GM12878 (cell line): ENCODE measurements at regions not wholly inside any gene's neighbourhood (a gene's known extent, or its start where the extent isn't known, plus 50 kb on each side); places are given as distances from the start of the nearest gene placed in this dataset.

ENCODE experiments used
- ATAC-seq: fragments of 200-7000 bp; cut with Tn5 transposase; 3 replicates; pipeline ENCODE4 v1.9.1; 2020; ENCODE audit warnings: mild to moderate bottlenecking, moderate library complexity
- BruUV-seq: library from RNA; stranded (reverse); fragments of 400-500 nt; replicated peaks from 2 replicates; lab custom pipeline; 2021; lab: Mats Ljungman, UMichigan
- CTCF ChIA-PET: fragments of 300-600 bp; sonication (Branson Sonifier 250); formaldehyde crosslinking; extraction: SDS; loops from one replicate; lab custom pipeline; 2021; ENCODE audit warnings: inconsistent platforms; lab: Yijun Ruan, JAX
- POLR2A ChIA-PET: fragments of 350-600 bp; formaldehyde crosslinking; extraction: SDS; loops from one replicate; lab custom pipeline; 2021; ENCODE audit warnings: inconsistent platforms; lab: Charles Lee
- RAD21 ChIA-PET: fragments of 300-600 bp; sonication (Branson Sonifier 250); formaldehyde crosslinking; loops from one replicate; lab custom pipeline; 2023; ENCODE audit warnings: antibody characterized with exemption; ENCODE audit not compliant: unreplicated experiment; lab: Charles Lee
- SMC1A ChIA-PET: fragments of 300-600 bp; sonication (Branson Sonifier 250); formaldehyde crosslinking; loops from one replicate; lab custom pipeline; 2023; ENCODE audit not compliant: unreplicated experiment, uncharacterized antibody; lab: Charles Lee
- DNase-seq: peaks from one replicate; pipeline ENCODE4 v3.0.0-alpha.2; 2011; ENCODE audit warnings: low read depth, low spot score
- FAIRE-seq: peaks from 3 replicates; lab custom pipeline; 2011; peaks lifted over from hg19 to GRCh38; lab: Jason Lieb, UNC
- H2AFZ ChIP-seq: 2 replicates; pipeline ENCODE4 v1.6.0; 2011; ENCODE audit warnings: low read depth, low read length, control low read depth; ENCODE audit not compliant: control insufficient read depth
- H3K27ac ChIP-seq: 2 replicates; pipeline ENCODE4 v1.5.1; 2011; ENCODE audit warnings: control low read depth; ENCODE audit not compliant: control insufficient read depth, insufficient read depth
- H3K27me3 ChIP-seq, 2 experiments: replicated peaks in 1 of 2; 2 replicates each; pipeline versions ENCODE4 v1.6.0 to v1.6.1; 2011; ENCODE audit warnings: low read length in 1 of 2; ENCODE audit not compliant: control insufficient read depth in 2 of 2, insufficient read depth in 2 of 2
- H3K36me3 ChIP-seq, 2 experiments: 2 replicates each; pipeline ENCODE4 v1.5.1; 2011; ENCODE audit warnings: low read length in 1 of 2; ENCODE audit not compliant: control insufficient read depth in 2 of 2, insufficient read depth in 2 of 2
- H3K4me1 ChIP-seq: 2 replicates; pipeline ENCODE4 v1.6.1; 2011; ENCODE audit warnings: mild to moderate bottlenecking, low read length, moderate library complexity, mixed read lengths; ENCODE audit not compliant: control insufficient read depth, insufficient read depth
- H3K4me2 ChIP-seq: 2 replicates; pipeline ENCODE4 v1.6.0; 2011; ENCODE audit warnings: control low read depth; ENCODE audit not compliant: control insufficient read depth, insufficient read depth
- H3K4me3 ChIP-seq: fragments of 200-600 bp; sonication (generic); 2 replicates; pipeline ENCODE4 v1.5.1; 2016
- H3K79me2 ChIP-seq: 2 replicates; pipeline ENCODE4 v1.6.0; 2011; ENCODE audit warnings: low read length; ENCODE audit not compliant: control insufficient read depth, insufficient read depth
- H3K9ac ChIP-seq: 2 replicates; pipeline ENCODE4 v1.8.0; 2011; ENCODE audit warnings: low read length, control low read depth, mixed read lengths; ENCODE audit not compliant: control insufficient read depth, insufficient read depth
- H3K9me3 ChIP-seq: replicated peaks from 3 replicates; pipeline ENCODE4 v1.5.1; 2011; ENCODE audit warnings: mild to moderate bottlenecking, low read length; ENCODE audit not compliant: control insufficient read depth, insufficient read depth
- H4K20me1 ChIP-seq: 2 replicates; pipeline ENCODE4 v1.6.0; 2011; ENCODE audit not compliant: control insufficient read depth, insufficient read depth
- CREM ChIP-seq: IDR thresholded peaks from 2 replicates; pipeline ENCODE4 v1.6.1; 2014; ENCODE audit warnings: antibody characterized with exemption, low read depth
- E4F1 ChIP-seq: fragments of 450-650 bp; IDR thresholded peaks from 2 replicates; pipeline ENCODE4 v1.6.1; 2018; ENCODE audit warnings: borderline replicate concordance, mild to moderate bottlenecking; ENCODE audit not compliant: partially characterized antibody
- EGR1 ChIP-seq, 2 experiments: IDR thresholded peaks; 1 replicate in 1 of 2; 2 replicates in 1 of 2; pipeline ENCODE4 v1.6.1; 2011 to 2012; ENCODE audit warnings: low read depth in 2 of 2, low read length in 2 of 2, borderline replicate concordance in 1 of 2, mild to moderate bottlenecking in 1 of 2, moderate library complexity in 1 of 2
- ELK1 ChIP-seq: IDR thresholded peaks from 2 replicates; pipeline ENCODE4 v1.6.1; 2012; ENCODE audit warnings: low read depth, low read length, improper control_type of control experiment
- FOXK2 ChIP-seq: fragments of 450-650 bp; IDR thresholded peaks from 2 replicates; pipeline ENCODE4 v1.6.1; 2017; ENCODE audit warnings: mild to moderate bottlenecking, moderate library complexity
- HDAC6 ChIP-seq: fragments of 200-600 bp; sonication (generic); IDR thresholded peaks from one replicate; pipeline ENCODE4 v1.8.0; 2017; ENCODE audit warnings: antibody characterized with exemption; ENCODE audit not compliant: unreplicated experiment
- HSF1 ChIP-seq: fragments of 150-350 bp; IDR thresholded peaks from 2 replicates; pipeline ENCODE4 v1.6.1; 2014; ENCODE audit warnings: mild to moderate bottlenecking, low read depth, low read length
- NFXL1 ChIP-seq: fragments of 450-650 bp; IDR thresholded peaks from 2 replicates; pipeline ENCODE4 v1.6.1; 2017; ENCODE audit warnings: antibody characterized with exemption, mild to moderate bottlenecking, borderline replicate concordance
- PML ChIP-seq: IDR thresholded peaks from 2 replicates; pipeline ENCODE4 v1.6.1; 2012; ENCODE audit warnings: low read length, inconsistent platforms
- POLR2AphosphoS2 ChIP-seq: IDR thresholded peaks from 2 replicates; pipeline ENCODE4 v1.6.1; 2011; ENCODE audit warnings: low read depth, mild to moderate bottlenecking, low read length, improper control_type of control experiment, moderate library complexity
- RUNX3 ChIP-seq: IDR thresholded peaks from 2 replicates; pipeline ENCODE4 v1.6.1; 2012; ENCODE audit warnings: low read length, inconsistent platforms
- SMARCA5 ChIP-seq: fragments of 450-650 bp; IDR thresholded peaks from 2 replicates; pipeline ENCODE4 v1.6.1; 2017; ENCODE audit warnings: mild to moderate bottlenecking
- STAT3 ChIP-seq: IDR thresholded peaks from 2 replicates; pipeline ENCODE4 v1.6.1; 2011; ENCODE audit warnings: low read depth, low read length, improper control_type of control experiment
- YBX1 ChIP-seq: fragments of 450-650 bp; IDR thresholded peaks from 2 replicates; pipeline ENCODE4 v1.6.1; 2016; ENCODE audit warnings: antibody characterized with exemption
- ZBED1 ChIP-seq: IDR thresholded peaks from 2 replicates; pipeline ENCODE4 v1.6.1; 2016; ENCODE audit warnings: borderline replicate concordance
- ZNF687 ChIP-seq: fragments of 450-650 bp; IDR thresholded peaks from 2 replicates; pipeline ENCODE4 v1.6.1; 2017; ENCODE audit warnings: mild to moderate bottlenecking, moderate library complexity
- WGBS: methylation state at CpG from one replicate; pipeline ENCODE4 v1.1.6; 2016; ENCODE audit warnings: low lambda C conversion rate; ENCODE audit not compliant: insufficient replicate concordance, insufficient coverage; ENCODE audit errors: missing lambda C conversion rate; 5-methylcytosine and 5-hydroxymethylcytosine counted together
- in situ Hi-C: fragments of 300-500 bp; cut with MboI; formaldehyde crosslinking; loops from 9 replicates; pipeline ENCODE4 v1.14.3; 2018; ENCODE audit warnings: mixed read lengths
- intact Hi-C: fragments of 100-400 bp; cut with micrococcal nuclease; formaldehyde crosslinking; loops from one replicate; pipeline ENCODE4 v1.14.2; 2022; ENCODE audit not compliant: unreplicated experiment

GRCh38 chr10:44822349-44822748 lies 88.8 kb upstream of the TMEM72 start:
- ChIA-PET RAD21 (no interaction called here), SMC1A (no interaction called here), CTCF (no interaction called here), POLR2A (no interaction called here)
- no peak overlapping the region for H3K27ac ChIP-seq
- H3K4me3 ChIP-seq = no peak overlapping the region
- no peaks in the 10 kb centered on the region for H3K36me3 ChIP-seq
- no peak for ATAC-seq
- H4K20me1 ChIP-seq = no peaks in the 10 kb centered on the region
- FAIRE-seq = no peak
- no peaks in the 10 kb centered on the region for H3K79me2 ChIP-seq
- no peaks in the 10 kb centered on the region; a peak in 1 of 4 replicates for H3K27me3 ChIP-seq
- intact Hi-C loops (no loop called here), in situ Hi-C loops (no loop called here)
- no TSS peak for BruUV-seq
- H3K4me1 ChIP-seq = no peaks in the 10 kb centered on the region
- no peak for DNase-seq
- H3K4me2 ChIP-seq = no peak overlapping the region
- 33% methylated on average over 3 of the region's 3 CpGs for WGBS
- H3K9me3 ChIP-seq = no peaks in the 10 kb centered on the region
- H2AFZ ChIP-seq = no peak overlapping the region
- H3K9ac ChIP-seq = no peak overlapping the region
- no peak for TF ChIP-seq HDAC6
- TF ChIP-seq ELK1 = no peak
- no peak for TF ChIP-seq HSF1
- no peak for TF ChIP-seq CREM
- TF ChIP-seq RUNX3 = no peak
- TF ChIP-seq ZNF687 = no peak
- no peak for TF ChIP-seq PML
- no peak for TF ChIP-seq STAT3
- TF ChIP-seq POLR2AphosphoS2 = no peak
- TF ChIP-seq YBX1 = no peak
- no peak for TF ChIP-seq FOXK2
- TF ChIP-seq NFXL1 = no peak
- no peak for TF ChIP-seq EGR1 (IDR thresholded peaks at IDR 0.05; ENCODE audit: borderline replicate concordance in 1 of 2, low read depth in 2 of 2, low read length in 2 of 2)
- TF ChIP-seq E4F1 = no peak
- no peak for TF ChIP-seq SMARCA5
- TF ChIP-seq ZBED1 = no peak
